Transverse colon (tissue), 4 donors: ENCODE measurements at regions not wholly inside any gene's neighbourhood (a gene's known extent, or its start where the extent isn't known, plus 50 kb on each side); places are given as distances from the start of the nearest gene placed in this dataset.

Experiments used
- CTCF ChIP-seq, 5 experiments: fragments of 200-600 bp in 3 of 5; fragments of 450-650 bp in 2 of 5; sonication (generic) in 3 of 5; IDR thresholded peaks; 1 replicate in 2 of 5; 2 replicates in 3 of 5; pipeline ENCODE4 v1.5.1; 2016 to 2017; ENCODE audit warnings: antibody characterized with exemption in 5 of 5, inconsistent platforms in 3 of 5, mild to moderate bottlenecking in 2 of 5, moderate library complexity in 1 of 5
- EP300 ChIP-seq: sonication (generic); formaldehyde crosslinking; IDR thresholded peaks from one replicate; pipeline ENCODE4 v1.6.1; 2017; ENCODE audit warnings: antibody characterized with exemption, low read depth
- POLR2A ChIP-seq: fragments of 450-650 bp; IDR thresholded peaks from one replicate; pipeline ENCODE4 v1.6.1; 2016; ENCODE audit warnings: antibody characterized with exemption, mild to moderate bottlenecking, moderate library complexity
- POLR2AphosphoS5 ChIP-seq, 3 donors: sonication (generic); formaldehyde crosslinking; IDR thresholded peaks; one replicate each; pipeline ENCODE4 v1.6.1; 2016; ENCODE audit warnings: antibody characterized with exemption in 3 of 3

GRCh38 chr10:30755441-30755953, 125.9 kb upstream of the LYZL2 start:
- TF ChIP-seq POLR2AphosphoS5 (IDR thresholded peaks at IDR 0.05) (no peak), CTCF (IDR thresholded peaks at IDR 0.05) (no peak), POLR2A (no peak), EP300 (no peak)
